Central memory CD4-positive, alpha-beta T cell (primary cell): ENCODE measurements at regions not wholly inside any gene's neighbourhood (a gene's known extent, or its start where the extent isn't known, plus 50 kb on each side); places are given as distances from the start of the nearest gene placed in this dataset.
"Not testable (repeated sequence)": the region's sequence is repeated elsewhere in the genome, so short reads cannot be mapped to it uniquely, and the experiment has no call there.

Source experiments
- DNase-seq: peaks from one replicate; pipeline ENCODE4 v3.0.0; 2022

- DNase-seq, result no peak
These were observed 266.1 kb upstream of the HDAC4 start for GRCh38 chr2:239666855-239667376.

- DNase-seq, result no peak
These were observed 265.4 kb upstream of the HDAC4 start for GRCh38 chr2:239666053-239666854.

- no peak for DNase-seq
These were observed 263.5 kb upstream of the HDAC4 start for GRCh38 chr2:239664216-239664810.

GRCh38 chr2:239663364-239663924, 262.6 kb upstream of the HDAC4 start:
- no peak for DNase-seq

- no peak for DNase-seq
These were observed 261.7 kb upstream of the HDAC4 start for GRCh38 chr2:239662413-239663120.

GRCh38 chr2:239661334-239662312, 260.8 kb upstream of the HDAC4 start:
- DNase-seq, result no peak

GRCh38 chr2:239660390-239661230, 259.8 kb upstream of the HDAC4 start:
- no peak for DNase-seq

GRCh38 chr2:239657992-239658391, 257.2 kb upstream of the HDAC4 start:
- no peak for DNase-seq

- DNase-seq, result no peak
These were observed 256.4 kb upstream of the HDAC4 start for GRCh38 chr2:239657236-239657635.

GRCh38 chr2:239654266-239654665, 253.4 kb upstream of the HDAC4 start:
- no peak for DNase-seq

- DNase-seq, result no peak
These were observed 251.0 kb upstream of the HDAC4 start for GRCh38 chr2:239651859-239652258.

GRCh38 chr2:239650674-239651073, 249.9 kb upstream of the HDAC4 start:
- no peak for DNase-seq

- DNase-seq, result no peak
These were observed 248.5 kb upstream of the HDAC4 start for GRCh38 chr2:239649309-239649708.

- no peak for DNase-seq
These were observed 247.8 kb upstream of the HDAC4 start for GRCh38 chr2:239648607-239649006.

- no peak for DNase-seq
These were observed 246.4 kb upstream of the HDAC4 start for GRCh38 chr2:239647052-239647819.

GRCh38 chr2:239646184-239646583, 245.4 kb upstream of the HDAC4 start:
- DNase-seq, result no peak

- DNase-seq, result not testable (repeated sequence)
These were observed 243.8 kb upstream of the HDAC4 start for GRCh38 chr2:239644594-239644993.

- no peak for DNase-seq
These were observed 243.2 kb upstream of the HDAC4 start for GRCh38 chr2:239644011-239644410.

- no peak for DNase-seq
These were observed 241.7 kb upstream of the HDAC4 start for GRCh38 chr2:239642406-239643004.

- not testable (repeated sequence) for DNase-seq
These were observed 241.1 kb upstream of the HDAC4 start for GRCh38 chr2:239641904-239642303.
